ENCODE measurements at regions not wholly inside any gene's neighbourhood (a gene's known extent, or its start where the extent isn't known, plus 50 kb on each side); places are given as distances from the start of the nearest gene placed in this dataset.

GRCh38 chr2:19009510-19009909, 348.9 kb downstream of the OSR1 start:
- Histone ChIP-seq H3K4me3 (ENCODE audit: low read length, poor library complexity, severe bottlenecking) (no peak overlapping the region), H3K4me1 (ENCODE audit: insufficient read depth, low read length, poor library complexity, severe bottlenecking) (no peaks in the 10 kb centered on the region), H3F3A (ENCODE audit: low read depth) (no peaks in the 10 kb centered on the region), H3K9ac (ENCODE audit: low read depth, low read length, poor library complexity, severe bottlenecking) (no peak overlapping the region), H3K36me3 (ENCODE audit: insufficient read depth, low read length) (no peaks in the 10 kb centered on the region), H4K20me1 (ENCODE audit: insufficient read depth, low read length, poor library complexity, severe bottlenecking) (no peaks in the 10 kb centered on the region), H3K9me2 (replicated peaks; ENCODE audit: low read depth, low read length) (no peaks in the 10 kb centered on the region), H3K4me2 (ENCODE audit: low read depth, low read length, poor library complexity, severe bottlenecking) (no peak overlapping the region), H2AFZ (ENCODE audit: low read length) (no peak overlapping the region), H3K79me2 (ENCODE audit: insufficient read depth, low read length) (no peaks in the 10 kb centered on the region), H3K9me3 (ENCODE audit: insufficient read depth, low read depth, low read length) (no peaks in the 10 kb centered on the region), H3K27me3 (ENCODE audit: insufficient read depth, low read length, poor library complexity, severe bottlenecking) (no peaks in the 10 kb centered on the region)
- TF ChIP-seq EZH2phosphoT487 (IDR thresholded peaks at IDR 0.05; ENCODE audit: borderline replicate concordance) = no peak
- TF ChIP-seq CTCF (conservative IDR thresholded peaks at IDR 0.05; ENCODE audit: low read length) = no peak

DNA sequence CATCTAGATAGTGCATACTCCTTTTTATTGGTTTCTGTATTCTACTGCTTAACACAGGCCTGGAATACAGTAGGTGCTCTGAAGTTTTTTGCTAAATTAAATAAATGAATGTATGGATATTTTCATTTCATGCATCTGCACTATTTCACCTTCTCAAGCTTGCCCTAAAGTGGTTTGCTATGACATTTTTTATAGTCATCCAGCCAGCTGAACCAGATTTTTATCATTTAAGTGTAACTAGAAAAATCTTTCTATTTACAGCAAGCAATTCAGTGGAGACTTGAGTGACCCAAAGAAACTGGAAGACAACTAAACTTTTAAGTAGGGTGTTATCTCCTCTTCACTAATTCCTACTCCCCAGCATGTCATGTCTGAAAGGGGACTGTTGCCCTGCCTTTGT, 354.9 kb downstream of the OSR1 start:
- H2AFZ ChIP-seq (ENCODE audit: low read length) = no peak overlapping the region
- no peaks in the 10 kb centered on the region for H3K36me3 ChIP-seq (ENCODE audit: insufficient read depth, low read length)
- H4K20me1 ChIP-seq (ENCODE audit: insufficient read depth, low read length, poor library complexity, severe bottlenecking) = no peaks in the 10 kb centered on the region
- no peaks in the 10 kb centered on the region for H3K27me3 ChIP-seq (ENCODE audit: insufficient read depth, low read length, poor library complexity, severe bottlenecking)
- H3K4me3 ChIP-seq (ENCODE audit: low read length, poor library complexity, severe bottlenecking) = no peak overlapping the region
- no peaks in the 10 kb centered on the region for H3K9me3 ChIP-seq (ENCODE audit: insufficient read depth, low read depth, low read length)
- no peak overlapping the region for H3K4me2 ChIP-seq (ENCODE audit: low read depth, low read length, poor library complexity, severe bottlenecking)
- no peaks in the 10 kb centered on the region for H3F3A ChIP-seq (ENCODE audit: low read depth)
- TF ChIP-seq EZH2phosphoT487 (IDR thresholded peaks at IDR 0.05; ENCODE audit: borderline replicate concordance) (no peak), CTCF (conservative IDR thresholded peaks at IDR 0.05; ENCODE audit: low read length) (no peak)
- H3K9ac ChIP-seq (ENCODE audit: low read depth, low read length, poor library complexity, severe bottlenecking) = no peak overlapping the region
- no peaks in the 10 kb centered on the region for H3K4me1 ChIP-seq (ENCODE audit: insufficient read depth, low read length, poor library complexity, severe bottlenecking)
- H3K9me2 ChIP-seq (replicated peaks; ENCODE audit: low read depth, low read length) = no peaks in the 10 kb centered on the region
- no peaks in the 10 kb centered on the region for H3K79me2 ChIP-seq (ENCODE audit: insufficient read depth, low read length)

GRCh38 chr2:19000776-19001175, 357.6 kb downstream of the OSR1 start:
- Histone ChIP-seq H3K9ac (ENCODE audit: low read depth, low read length, poor library complexity, severe bottlenecking) (no peak overlapping the region), H3K4me2 (ENCODE audit: low read depth, low read length, poor library complexity, severe bottlenecking) (no peak overlapping the region), H3K36me3 (ENCODE audit: insufficient read depth, low read length) (no peaks in the 10 kb centered on the region), H2AFZ (ENCODE audit: low read length) (no peak overlapping the region), H3K4me3 (ENCODE audit: low read length, poor library complexity, severe bottlenecking) (no peak overlapping the region), H3F3A (ENCODE audit: low read depth) (no peaks in the 10 kb centered on the region), H3K9me2 (replicated peaks; ENCODE audit: low read depth, low read length) (no peaks in the 10 kb centered on the region), H3K4me1 (ENCODE audit: insufficient read depth, low read length, poor library complexity, severe bottlenecking) (no peaks in the 10 kb centered on the region), H4K20me1 (ENCODE audit: insufficient read depth, low read length, poor library complexity, severe bottlenecking) (no peaks in the 10 kb centered on the region), H3K27me3 (ENCODE audit: insufficient read depth, low read length, poor library complexity, severe bottlenecking) (no peaks in the 10 kb centered on the region), H3K9me3 (ENCODE audit: insufficient read depth, low read depth, low read length) (no peaks in the 10 kb centered on the region), H3K79me2 (ENCODE audit: insufficient read depth, low read length) (no peaks in the 10 kb centered on the region)
- TF ChIP-seq EZH2phosphoT487 (IDR thresholded peaks at IDR 0.05; ENCODE audit: borderline replicate concordance) (no peak), CTCF (conservative IDR thresholded peaks at IDR 0.05; ENCODE audit: low read length) (no peak)

Data from Loucy (cell line).